Omental fat pad (tissue), 3 donors: ENCODE measurements at regions not wholly inside any gene's neighbourhood (a gene's known extent, or its start where the extent isn't known, plus 50 kb on each side); places are given as distances from the start of the nearest gene placed in this dataset.

Source experiments
- ATAC-seq: fragments of 150-250 bp; one replicate; pipeline ENCODE4 v1.9.1; 2016; ENCODE audit warnings: mild to moderate bottlenecking, moderate library complexity; ENCODE audit not compliant: low FRiP score
- DNase-seq: peaks from one replicate; pipeline ENCODE4 v3.0.0-alpha.2; 2019; ENCODE audit warnings: low spot score
- TF ChIP-seq, protein P1 (sequence below), 3 donors: fragments of 450-650 bp; IDR thresholded peaks; one replicate each; pipeline ENCODE4 v1.5.1; 2016 to 2017; ENCODE audit warnings: antibody characterized with exemption in 3 of 3, mild to moderate bottlenecking in 3 of 3, moderate library complexity in 2 of 3

- DNase-seq = no peak
- no peak for ATAC-seq
- TF ChIP-seq, protein P1, sequence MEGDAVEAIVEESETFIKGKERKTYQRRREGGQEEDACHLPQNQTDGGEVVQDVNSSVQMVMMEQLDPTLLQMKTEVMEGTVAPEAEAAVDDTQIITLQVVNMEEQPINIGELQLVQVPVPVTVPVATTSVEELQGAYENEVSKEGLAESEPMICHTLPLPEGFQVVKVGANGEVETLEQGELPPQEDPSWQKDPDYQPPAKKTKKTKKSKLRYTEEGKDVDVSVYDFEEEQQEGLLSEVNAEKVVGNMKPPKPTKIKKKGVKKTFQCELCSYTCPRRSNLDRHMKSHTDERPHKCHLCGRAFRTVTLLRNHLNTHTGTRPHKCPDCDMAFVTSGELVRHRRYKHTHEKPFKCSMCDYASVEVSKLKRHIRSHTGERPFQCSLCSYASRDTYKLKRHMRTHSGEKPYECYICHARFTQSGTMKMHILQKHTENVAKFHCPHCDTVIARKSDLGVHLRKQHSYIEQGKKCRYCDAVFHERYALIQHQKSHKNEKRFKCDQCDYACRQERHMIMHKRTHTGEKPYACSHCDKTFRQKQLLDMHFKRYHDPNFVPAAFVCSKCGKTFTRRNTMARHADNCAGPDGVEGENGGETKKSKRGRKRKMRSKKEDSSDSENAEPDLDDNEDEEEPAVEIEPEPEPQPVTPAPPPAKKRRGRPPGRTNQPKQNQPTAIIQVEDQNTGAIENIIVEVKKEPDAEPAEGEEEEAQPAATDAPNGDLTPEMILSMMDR (IDR thresholded peaks at IDR 0.05) = no peak
Measured at GRCh38 chr5:145708169-145708568, 127.0 kb downstream of the PRELID2 start.

DNA sequence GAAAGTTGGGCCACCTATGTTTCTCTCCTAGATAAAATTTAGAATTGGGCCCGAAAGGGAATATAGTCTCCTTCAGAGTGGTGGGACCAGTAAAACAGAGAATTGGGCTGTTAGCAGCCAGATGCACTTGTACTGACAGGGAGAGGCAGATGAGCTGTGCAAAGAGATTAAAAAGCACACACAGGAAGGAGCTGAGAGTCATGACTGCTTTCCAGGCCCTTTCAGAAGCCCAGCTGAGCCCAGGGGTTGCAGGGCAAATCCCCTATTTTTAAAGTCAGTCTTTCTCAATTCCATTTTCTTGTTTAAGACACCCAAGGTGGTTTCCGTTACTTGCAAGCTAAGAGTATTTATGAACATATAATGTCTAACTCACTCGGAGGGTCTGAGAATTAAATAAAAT, 130.4 kb downstream of the PRELID2 start:
- TF ChIP-seq, protein P1 (IDR thresholded peaks at IDR 0.05) = no peak

GRCh38 chr5:145703856-145704255, 131.3 kb downstream of the PRELID2 start:
- DNase-seq = no peak
- ATAC-seq = no peak
- TF ChIP-seq, protein P1 (IDR thresholded peaks at IDR 0.05) = no peak

More for the DNA sequence above, 130.4 kb downstream of the PRELID2 start:
- DNase-seq (no peak), ATAC-seq (no peak)

GRCh38 chr5:145701404-145701803, 133.7 kb downstream of the PRELID2 start:
- ATAC-seq = no peak
- TF ChIP-seq, protein P1 (IDR thresholded peaks at IDR 0.05) = no peak
- DNase-seq = no peak

DNA sequence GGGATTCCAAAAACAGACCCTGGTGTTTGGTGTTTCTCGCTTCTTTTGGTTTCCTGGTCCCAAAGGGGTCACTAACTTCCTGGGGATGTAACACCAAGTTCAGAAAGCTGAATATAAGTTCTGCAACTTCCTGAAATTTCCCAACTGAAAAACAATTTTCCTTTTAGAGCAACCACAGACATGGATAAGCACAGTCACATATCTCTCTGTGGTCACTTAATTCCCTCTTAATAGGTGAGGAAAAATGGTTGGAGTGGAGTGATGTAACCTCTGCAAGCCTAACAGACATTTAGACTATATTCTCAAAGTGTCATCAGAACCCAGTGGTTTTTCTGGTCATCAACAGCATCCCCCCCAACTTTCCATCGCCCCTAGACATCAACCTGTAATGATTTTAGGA, 135.3 kb downstream of the PRELID2 start:
- DNase-seq = no peak

GRCh38 chr5:145697251-145697990, 137.7 kb downstream of the PRELID2 start:
- ATAC-seq = no peak
- TF ChIP-seq, protein P1 (IDR thresholded peaks at IDR 0.05) = peak in 1 of 3 donors; percentile 28

More for the DNA sequence above, 135.3 kb downstream of the PRELID2 start:
- TF ChIP-seq, protein P1 (IDR thresholded peaks at IDR 0.05) = no peak
- no peak for ATAC-seq

DNA sequence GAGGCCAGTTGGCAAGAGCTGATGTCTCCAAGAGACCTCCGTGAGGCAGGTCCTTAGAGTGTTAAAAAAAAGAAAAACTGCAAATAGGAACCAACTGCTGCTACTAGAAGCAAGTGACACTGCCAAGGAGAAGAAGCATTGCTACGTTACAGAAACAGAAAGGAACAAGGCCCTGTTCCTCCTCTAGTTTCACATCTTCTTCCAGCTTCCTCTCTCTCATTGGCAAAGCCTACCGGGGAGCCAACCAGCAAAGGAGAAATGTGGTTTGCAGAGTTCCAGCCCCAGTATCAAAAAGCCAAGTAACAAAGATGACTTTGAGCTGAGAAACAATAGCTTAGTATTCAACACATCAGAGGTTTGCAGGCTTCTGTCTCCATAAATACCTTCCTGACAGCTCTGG, 145.9 kb downstream of the PRELID2 start:
- TF ChIP-seq, protein P1 (IDR thresholded peaks at IDR 0.05) = no peak
- no peak for ATAC-seq
- DNase-seq = no peak

More at GRCh38 chr5:145697251-145697990, 137.7 kb downstream of the PRELID2 start:
- DNase-seq = no peak
